Brain microvascular endothelial cell (primary cell): ENCODE measurements at regions not wholly inside any gene's neighbourhood (a gene's known extent, or its start where the extent isn't known, plus 50 kb on each side); places are given as distances from the start of the nearest gene placed in this dataset.

ENCODE experiments used
- DNase-seq: peaks from one replicate; pipeline ENCODE4 v3.0.0-alpha.2; 2020
- H3K27ac ChIP-seq: fragments of 250-450 bp; sonication (Bioruptor Pico); 2 replicates; pipeline ENCODE4 v1.5.1; 2020; ENCODE audit warnings: mild to moderate bottlenecking, moderate library complexity
- H3K27me3 ChIP-seq: fragments of 250-450 bp; sonication (Bioruptor Pico); replicated peaks from 2 replicates; pipeline ENCODE4 v1.5.1; 2020; ENCODE audit warnings: mild to moderate bottlenecking
- H3K36me3 ChIP-seq: fragments of 250-450 bp; sonication (Bioruptor Pico); replicated peaks from 2 replicates; pipeline ENCODE4 v1.5.1; 2020; ENCODE audit warnings: mild to moderate bottlenecking
- H3K4me3 ChIP-seq: 2 replicates; pipeline ENCODE4 v1.5.1; 2011; ENCODE audit warnings: low read depth, mild to moderate bottlenecking, control low read depth, low read length, moderate library complexity
- in situ Hi-C: cut with HindIII; loops from 2 replicates; pipeline ENCODE4 v1.10.0; 2017; ENCODE audit warnings: low sequenced_read_pairs, low pct_ligation_motif_present
- TF ChIP-seq, protein P1 (sequence below): IDR thresholded peaks from 2 replicates; pipeline ENCODE4 v1.5.1; 2011; ENCODE audit warnings: low read depth, mild to moderate bottlenecking, moderate library complexity, low read length, control low read depth, inconsistent platforms; ENCODE audit errors: missing control alignments

- no peak for DNase-seq
- no peak overlapping the region for H3K4me3 ChIP-seq
- H3K36me3 ChIP-seq, result no peaks in the 10 kb centered on the region
- H3K27ac ChIP-seq, result no peak overlapping the region
- H3K27me3 ChIP-seq, result no peaks in the 10 kb centered on the region
- TF ChIP-seq, protein P1, sequence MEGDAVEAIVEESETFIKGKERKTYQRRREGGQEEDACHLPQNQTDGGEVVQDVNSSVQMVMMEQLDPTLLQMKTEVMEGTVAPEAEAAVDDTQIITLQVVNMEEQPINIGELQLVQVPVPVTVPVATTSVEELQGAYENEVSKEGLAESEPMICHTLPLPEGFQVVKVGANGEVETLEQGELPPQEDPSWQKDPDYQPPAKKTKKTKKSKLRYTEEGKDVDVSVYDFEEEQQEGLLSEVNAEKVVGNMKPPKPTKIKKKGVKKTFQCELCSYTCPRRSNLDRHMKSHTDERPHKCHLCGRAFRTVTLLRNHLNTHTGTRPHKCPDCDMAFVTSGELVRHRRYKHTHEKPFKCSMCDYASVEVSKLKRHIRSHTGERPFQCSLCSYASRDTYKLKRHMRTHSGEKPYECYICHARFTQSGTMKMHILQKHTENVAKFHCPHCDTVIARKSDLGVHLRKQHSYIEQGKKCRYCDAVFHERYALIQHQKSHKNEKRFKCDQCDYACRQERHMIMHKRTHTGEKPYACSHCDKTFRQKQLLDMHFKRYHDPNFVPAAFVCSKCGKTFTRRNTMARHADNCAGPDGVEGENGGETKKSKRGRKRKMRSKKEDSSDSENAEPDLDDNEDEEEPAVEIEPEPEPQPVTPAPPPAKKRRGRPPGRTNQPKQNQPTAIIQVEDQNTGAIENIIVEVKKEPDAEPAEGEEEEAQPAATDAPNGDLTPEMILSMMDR, result no peak
- in situ Hi-C loops, result no loop called here
These were observed 183.9 kb upstream of the SCN7A start for GRCh38 chr2:166677996-166678395.

DNA sequence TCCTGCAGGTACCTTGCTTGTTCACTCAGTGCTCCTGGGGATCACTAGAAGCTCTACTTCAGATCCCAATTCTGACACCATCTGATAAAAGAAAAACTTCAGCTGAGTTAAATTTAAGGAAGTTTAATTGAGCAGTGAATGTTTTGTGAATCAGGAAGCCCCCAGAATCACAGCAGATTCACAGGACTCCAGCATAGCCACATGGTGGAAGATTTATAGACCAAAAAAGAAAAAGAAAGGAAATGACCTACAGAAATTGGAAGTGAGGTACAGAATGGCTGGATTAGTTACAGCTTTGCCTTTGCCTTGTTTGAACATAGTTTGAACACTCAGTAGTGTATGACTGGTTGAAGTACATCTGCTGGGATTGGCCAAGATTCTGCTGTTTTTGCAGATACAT lies 182.7 kb upstream of the SCN7A start:
- Histone ChIP-seq H3K36me3 (no peaks in the 10 kb centered on the region), H3K27ac (no peak overlapping the region), H3K27me3 (no peaks in the 10 kb centered on the region), H3K4me3 (no peak overlapping the region)
- no peak for DNase-seq
- TF ChIP-seq, protein P1, result no peak
- in situ Hi-C loops, result no loop called here

DNA sequence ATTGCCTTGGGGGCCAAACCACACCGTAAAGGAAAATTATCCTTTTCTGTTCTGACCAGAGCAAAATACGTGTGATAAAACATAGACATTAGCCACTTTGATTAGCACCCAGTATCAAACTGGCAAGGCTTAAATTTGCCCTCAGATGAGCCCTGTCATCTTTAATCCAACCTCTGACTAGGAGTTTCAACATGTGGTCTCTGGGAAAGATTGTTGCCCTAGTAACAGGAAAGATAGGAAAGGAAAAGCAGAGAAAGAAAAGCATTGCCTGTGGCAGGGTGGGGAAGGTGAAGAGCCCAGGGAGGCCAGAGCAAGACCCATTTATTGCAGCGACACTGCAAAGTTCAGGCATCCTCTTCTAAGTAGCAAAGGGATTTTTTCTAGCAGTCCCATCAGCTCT lies 181.5 kb upstream of the SCN7A start:
- no peak for DNase-seq
- TF ChIP-seq, protein P1, result no peak
- Histone ChIP-seq H3K4me3 (no peak overlapping the region), H3K27ac (no peak overlapping the region), H3K36me3 (no peaks in the 10 kb centered on the region), H3K27me3 (no peaks in the 10 kb centered on the region)
- in situ Hi-C loops, result no loop called here

DNA sequence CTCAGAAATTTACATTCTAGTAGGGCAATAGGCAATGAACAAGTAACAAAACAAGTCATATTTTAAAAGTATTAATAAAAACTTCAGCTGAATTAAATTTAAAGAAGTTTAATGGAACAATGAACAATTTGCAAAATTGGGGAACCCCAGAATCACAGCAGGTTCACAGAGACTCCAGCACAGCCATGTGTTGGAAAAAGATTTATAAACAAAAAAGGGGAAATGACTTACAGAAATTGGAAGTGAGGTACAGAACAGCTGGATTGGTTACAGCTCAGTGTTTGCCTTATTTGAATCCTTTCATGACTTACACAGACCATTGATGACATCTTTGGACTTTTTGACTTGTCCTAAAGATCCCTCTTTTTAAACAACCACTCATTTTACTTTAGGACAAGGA lies 179.9 kb upstream of the SCN7A start:
- in situ Hi-C loops, result no loop called here
- H3K4me3 ChIP-seq, result no peak overlapping the region
- no peaks in the 10 kb centered on the region for H3K27me3 ChIP-seq
- no peak for DNase-seq
- H3K27ac ChIP-seq, result no peak overlapping the region
- TF ChIP-seq, protein P1, result no peak
- no peaks in the 10 kb centered on the region for H3K36me3 ChIP-seq

DNA sequence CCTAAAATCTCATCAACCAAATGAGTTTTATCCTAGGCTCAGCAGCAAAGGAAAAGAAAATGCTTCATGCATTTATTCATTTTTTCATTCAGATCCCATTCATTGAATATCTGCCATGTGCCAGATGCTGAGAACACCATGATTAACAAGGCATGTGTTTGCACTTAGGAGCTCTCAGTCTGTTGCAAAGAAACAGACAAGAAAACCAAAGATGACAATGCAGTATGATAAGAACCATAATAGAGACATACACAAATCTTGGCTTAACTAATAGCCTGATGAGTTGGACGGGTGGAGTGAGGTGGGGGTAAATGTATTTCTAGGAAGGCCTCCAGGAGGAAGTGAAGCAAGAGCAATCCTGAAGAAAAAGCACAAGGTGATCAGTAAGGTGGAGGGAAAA lies 177.8 kb upstream of the SCN7A start:
- H3K4me3 ChIP-seq, result no peak overlapping the region
- TF ChIP-seq, protein P1, result no peak
- no peak overlapping the region for H3K27ac ChIP-seq
- no peaks in the 10 kb centered on the region for H3K27me3 ChIP-seq
- no peaks in the 10 kb centered on the region for H3K36me3 ChIP-seq
- DNase-seq, result no peak
- in situ Hi-C loops, result no loop called here

- Histone ChIP-seq H3K4me3 (no peak overlapping the region), H3K27ac (no peak overlapping the region), H3K27me3 (no peaks in the 10 kb centered on the region), H3K36me3 (no peaks in the 10 kb centered on the region)
- in situ Hi-C loops, result no loop called here
- DNase-seq, result no peak
- TF ChIP-seq, protein P1, result no peak
These were observed 177.2 kb upstream of the SCN7A start for GRCh38 chr2:166671235-166671634.
